GM12878 (cell line): ENCODE measurements at regions not wholly inside any gene's neighbourhood (a gene's known extent, or its start where the extent isn't known, plus 50 kb on each side); places are given as distances from the start of the nearest gene placed in this dataset.

Experiments used
- ATAC-seq: fragments of 200-7000 bp; cut with Tn5 transposase; 3 replicates; pipeline ENCODE4 v1.9.1; 2020; ENCODE audit warnings: mild to moderate bottlenecking, moderate library complexity
- BruUV-seq: library from RNA; stranded (reverse); fragments of 400-500 nt; replicated peaks from 2 replicates; lab custom pipeline; 2021; lab: Mats Ljungman, UMichigan
- CTCF ChIA-PET: fragments of 300-600 bp; sonication (Branson Sonifier 250); formaldehyde crosslinking; extraction: SDS; loops from one replicate; lab custom pipeline; 2021; ENCODE audit warnings: inconsistent platforms; lab: Yijun Ruan, JAX
- POLR2A ChIA-PET: fragments of 350-600 bp; formaldehyde crosslinking; extraction: SDS; loops from one replicate; lab custom pipeline; 2021; ENCODE audit warnings: inconsistent platforms; lab: Charles Lee
- RAD21 ChIA-PET: fragments of 300-600 bp; sonication (Branson Sonifier 250); formaldehyde crosslinking; loops from one replicate; lab custom pipeline; 2023; ENCODE audit warnings: antibody characterized with exemption; ENCODE audit not compliant: unreplicated experiment; lab: Charles Lee
- SMC1A ChIA-PET: fragments of 300-600 bp; sonication (Branson Sonifier 250); formaldehyde crosslinking; loops from one replicate; lab custom pipeline; 2023; ENCODE audit not compliant: unreplicated experiment, uncharacterized antibody; lab: Charles Lee
- DNase-seq: peaks from one replicate; pipeline ENCODE4 v3.0.0-alpha.2; 2011; ENCODE audit warnings: low read depth, low spot score
- FAIRE-seq: peaks from 3 replicates; lab custom pipeline; 2011; peaks lifted over from hg19 to GRCh38; lab: Jason Lieb, UNC
- H2AFZ ChIP-seq: 2 replicates; pipeline ENCODE4 v1.6.0; 2011; ENCODE audit warnings: low read depth, low read length, control low read depth; ENCODE audit not compliant: control insufficient read depth
- H3K27ac ChIP-seq: 2 replicates; pipeline ENCODE4 v1.5.1; 2011; ENCODE audit warnings: control low read depth; ENCODE audit not compliant: control insufficient read depth, insufficient read depth
- H3K27me3 ChIP-seq, 2 experiments: replicated peaks in 1 of 2; 2 replicates each; pipeline versions ENCODE4 v1.6.0 to v1.6.1; 2011; ENCODE audit warnings: low read length in 1 of 2; ENCODE audit not compliant: control insufficient read depth in 2 of 2, insufficient read depth in 2 of 2
- H3K36me3 ChIP-seq, 2 experiments: 2 replicates each; pipeline ENCODE4 v1.5.1; 2011; ENCODE audit warnings: low read length in 1 of 2; ENCODE audit not compliant: control insufficient read depth in 2 of 2, insufficient read depth in 2 of 2
- H3K4me1 ChIP-seq: 2 replicates; pipeline ENCODE4 v1.6.1; 2011; ENCODE audit warnings: mild to moderate bottlenecking, low read length, moderate library complexity, mixed read lengths; ENCODE audit not compliant: control insufficient read depth, insufficient read depth
- H3K4me2 ChIP-seq: 2 replicates; pipeline ENCODE4 v1.6.0; 2011; ENCODE audit warnings: control low read depth; ENCODE audit not compliant: control insufficient read depth, insufficient read depth
- H3K4me3 ChIP-seq: fragments of 200-600 bp; sonication (generic); 2 replicates; pipeline ENCODE4 v1.5.1; 2016
- H3K79me2 ChIP-seq: 2 replicates; pipeline ENCODE4 v1.6.0; 2011; ENCODE audit warnings: low read length; ENCODE audit not compliant: control insufficient read depth, insufficient read depth
- H3K9ac ChIP-seq: 2 replicates; pipeline ENCODE4 v1.8.0; 2011; ENCODE audit warnings: low read length, control low read depth, mixed read lengths; ENCODE audit not compliant: control insufficient read depth, insufficient read depth
- H3K9me3 ChIP-seq: replicated peaks from 3 replicates; pipeline ENCODE4 v1.5.1; 2011; ENCODE audit warnings: mild to moderate bottlenecking, low read length; ENCODE audit not compliant: control insufficient read depth, insufficient read depth
- H4K20me1 ChIP-seq: 2 replicates; pipeline ENCODE4 v1.6.0; 2011; ENCODE audit not compliant: control insufficient read depth, insufficient read depth
- CHD1 ChIP-seq: IDR thresholded peaks from 2 replicates; pipeline ENCODE4 v1.6.1; 2012; ENCODE audit warnings: low read depth, low read length, improper control_type of control experiment
- FOS ChIP-seq: IDR thresholded peaks from 3 replicates; pipeline ENCODE4 v1.6.1; 2011; ENCODE audit warnings: borderline replicate concordance; ENCODE audit not compliant: insufficient read length; ENCODE audit errors: extremely low read depth
- IKZF1 ChIP-seq: fragments of 450-650 bp; conservative IDR thresholded peaks from 2 replicates; pipeline ENCODE4 v1.6.1; 2017; ENCODE audit warnings: antibody characterized with exemption, mild to moderate bottlenecking
- IKZF2 ChIP-seq, 2 experiments: fragments of 450-650 bp; IDR thresholded peaks; 2 replicates each; pipeline ENCODE4 v1.6.1; 2017; ENCODE audit warnings: mild to moderate bottlenecking in 2 of 2, moderate library complexity in 2 of 2
- NFIC ChIP-seq: IDR thresholded peaks from 2 replicates; pipeline ENCODE4 v1.6.1; 2012; ENCODE audit warnings: low read depth, mild to moderate bottlenecking, inconsistent platforms, low read length, moderate library complexity
- NRF1 ChIP-seq: conservative IDR thresholded peaks from 2 replicates; pipeline ENCODE4 v1.6.1; 2011; ENCODE audit warnings: mild to moderate bottlenecking, low read depth, low read length, improper control_type of control experiment
- RAD51 ChIP-seq: fragments of 450-650 bp; IDR thresholded peaks from 2 replicates; pipeline ENCODE4 v1.6.1; 2016; ENCODE audit warnings: moderate library complexity, mild to moderate bottlenecking, inconsistent platforms
- SMAD1 ChIP-seq: fragments of 450-650 bp; IDR thresholded peaks from 2 replicates; pipeline ENCODE4 v1.6.1; 2018; ENCODE audit warnings: mild to moderate bottlenecking, low read depth; ENCODE audit not compliant: partially characterized antibody
- ZNF274 ChIP-seq: IDR thresholded peaks from one replicate; pipeline ENCODE4 v1.8.0; 2011; ENCODE audit not compliant: insufficient read length, insufficient read depth
- WGBS: methylation state at CpG from one replicate; pipeline ENCODE4 v1.1.6; 2016; ENCODE audit warnings: low lambda C conversion rate; ENCODE audit not compliant: insufficient replicate concordance, insufficient coverage; ENCODE audit errors: missing lambda C conversion rate; 5-methylcytosine and 5-hydroxymethylcytosine counted together
- in situ Hi-C: fragments of 300-500 bp; cut with MboI; formaldehyde crosslinking; loops from 9 replicates; pipeline ENCODE4 v1.14.3; 2018; ENCODE audit warnings: mixed read lengths
- intact Hi-C: fragments of 100-400 bp; cut with micrococcal nuclease; formaldehyde crosslinking; loops from one replicate; pipeline ENCODE4 v1.14.2; 2022; ENCODE audit not compliant: unreplicated experiment
- TF ChIP-seq, protein P1 (sequence below): fragments of 450-650 bp; IDR thresholded peaks from 2 replicates; pipeline ENCODE4 v1.6.1; 2016; ENCODE audit warnings: mild to moderate bottlenecking
- TF ChIP-seq, protein P2 (sequence below): fragments of 450-650 bp; IDR thresholded peaks from 2 replicates; pipeline ENCODE4 v1.6.1; 2018; ENCODE audit warnings: mild to moderate bottlenecking, low read depth, moderate library complexity; ENCODE audit not compliant: partially characterized antibody
- TF ChIP-seq, protein P3 (sequence below): IDR thresholded peaks from 2 replicates; pipeline ENCODE4 v1.6.1; 2011; ENCODE audit warnings: borderline replicate concordance, low read depth, mild to moderate bottlenecking, moderate library complexity, mixed read lengths, low read length; ENCODE audit not compliant: insufficient read depth; ENCODE audit errors: extremely low read length

DNA sequence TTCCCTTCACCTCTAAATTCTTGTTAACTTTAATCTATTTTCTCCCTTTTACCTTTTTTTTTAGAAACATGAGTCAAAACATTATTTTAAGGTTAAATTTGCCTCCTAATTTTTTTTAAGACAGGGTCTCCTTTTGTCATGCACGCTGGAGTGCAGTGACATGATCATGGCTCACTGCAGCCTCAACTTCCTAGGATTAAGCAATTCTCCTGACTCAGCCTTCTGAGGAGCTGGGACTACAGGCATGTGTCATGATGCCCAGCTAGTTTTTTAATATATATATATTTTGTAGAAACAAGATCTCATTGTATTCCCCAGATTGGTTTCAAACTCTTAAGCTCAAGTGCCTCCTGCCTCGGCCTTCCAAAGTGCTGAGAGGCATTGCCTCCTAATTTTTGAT is 424.7 kb upstream of the FAM174A start:
- Histone ChIP-seq H3K4me1 (no peaks in the 10 kb centered on the region), H3K4me2 (no peak overlapping the region), H2AFZ (no peak overlapping the region), H4K20me1 (no peaks in the 10 kb centered on the region), H3K4me3 (no peak overlapping the region), H3K79me2 (no peaks in the 10 kb centered on the region), H3K9ac (no peak overlapping the region), H3K9me3 (no peaks in the 10 kb centered on the region; the same call in 2 of the 3 replicates), H3K27me3 (no peaks in the 10 kb centered on the region), H3K27ac (no peak overlapping the region), H3K36me3 (no peaks in the 10 kb centered on the region)
- 3% methylated on average over 2 of the region's 2 CpGs for WGBS
- TF ChIP-seq NFIC, result no peak
- no peak for TF ChIP-seq SMAD1
- no peak for TF ChIP-seq ZNF274
- TF ChIP-seq, protein P1, sequence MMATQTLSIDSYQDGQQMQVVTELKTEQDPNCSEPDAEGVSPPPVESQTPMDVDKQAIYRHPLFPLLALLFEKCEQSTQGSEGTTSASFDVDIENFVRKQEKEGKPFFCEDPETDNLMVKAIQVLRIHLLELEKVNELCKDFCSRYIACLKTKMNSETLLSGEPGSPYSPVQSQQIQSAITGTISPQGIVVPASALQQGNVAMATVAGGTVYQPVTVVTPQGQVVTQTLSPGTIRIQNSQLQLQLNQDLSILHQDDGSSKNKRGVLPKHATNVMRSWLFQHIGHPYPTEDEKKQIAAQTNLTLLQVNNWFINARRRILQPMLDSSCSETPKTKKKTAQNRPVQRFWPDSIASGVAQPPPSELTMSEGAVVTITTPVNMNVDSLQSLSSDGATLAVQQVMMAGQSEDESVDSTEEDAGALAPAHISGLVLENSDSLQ, result no peak
- no peak for TF ChIP-seq FOS
- TF ChIP-seq, protein P2, sequence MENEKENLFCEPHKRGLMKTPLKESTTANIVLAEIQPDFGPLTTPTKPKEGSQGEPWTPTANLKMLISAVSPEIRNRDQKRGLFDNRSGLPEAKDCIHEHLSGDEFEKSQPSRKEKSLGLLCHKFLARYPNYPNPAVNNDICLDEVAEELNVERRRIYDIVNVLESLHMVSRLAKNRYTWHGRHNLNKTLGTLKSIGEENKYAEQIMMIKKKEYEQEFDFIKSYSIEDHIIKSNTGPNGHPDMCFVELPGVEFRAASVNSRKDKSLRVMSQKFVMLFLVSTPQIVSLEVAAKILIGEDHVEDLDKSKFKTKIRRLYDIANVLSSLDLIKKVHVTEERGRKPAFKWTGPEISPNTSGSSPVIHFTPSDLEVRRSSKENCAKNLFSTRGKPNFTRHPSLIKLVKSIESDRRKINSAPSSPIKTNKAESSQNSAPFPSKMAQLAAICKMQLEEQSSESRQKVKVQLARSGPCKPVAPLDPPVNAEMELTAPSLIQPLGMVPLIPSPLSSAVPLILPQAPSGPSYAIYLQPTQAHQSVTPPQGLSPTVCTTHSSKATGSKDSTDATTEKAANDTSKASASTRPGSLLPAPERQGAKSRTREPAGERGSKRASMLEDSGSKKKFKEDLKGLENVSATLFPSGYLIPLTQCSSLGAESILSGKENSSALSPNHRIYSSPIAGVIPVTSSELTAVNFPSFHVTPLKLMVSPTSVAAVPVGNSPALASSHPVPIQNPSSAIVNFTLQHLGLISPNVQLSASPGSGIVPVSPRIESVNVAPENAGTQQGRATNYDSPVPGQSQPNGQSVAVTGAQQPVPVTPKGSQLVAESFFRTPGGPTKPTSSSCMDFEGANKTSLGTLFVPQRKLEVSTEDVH, result no peak
- no peak for TF ChIP-seq IKZF2 (IDR thresholded peaks at IDR 0.05)
- no peak for TF ChIP-seq IKZF1
- TF ChIP-seq, protein P3, sequence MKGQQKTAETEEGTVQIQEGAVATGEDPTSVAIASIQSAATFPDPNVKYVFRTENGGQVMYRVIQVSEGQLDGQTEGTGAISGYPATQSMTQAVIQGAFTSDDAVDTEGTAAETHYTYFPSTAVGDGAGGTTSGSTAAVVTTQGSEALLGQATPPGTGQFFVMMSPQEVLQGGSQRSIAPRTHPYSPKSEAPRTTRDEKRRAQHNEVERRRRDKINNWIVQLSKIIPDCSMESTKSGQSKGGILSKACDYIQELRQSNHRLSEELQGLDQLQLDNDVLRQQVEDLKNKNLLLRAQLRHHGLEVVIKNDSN, result no peak
- TF ChIP-seq CHD1, result no peak
- no peak for TF ChIP-seq NRF1
- TF ChIP-seq RAD51, result no peak
- RAD21 ChIA-PET, result no interaction called here
- intact Hi-C loops, result no loop called here
- SMC1A ChIA-PET, result no interaction called here
- in situ Hi-C loops, result no loop called here
- FAIRE-seq, result no peak
- CTCF ChIA-PET, result interaction anchor here (0.8 kb wide), 1 partner anchor 922 kb away, joined by 5 read pairs; no protein-coding TSS in a partner anchor
- BruUV-seq, result no TSS peak
- POLR2A ChIA-PET, result no interaction called here
- ATAC-seq, result no peak
- DNase-seq, result no peak
